HepG2 (cell line): ENCODE measurements at regions not wholly inside any gene's neighbourhood (a gene's known extent, or its start where the extent isn't known, plus 50 kb on each side); places are given as distances from the start of the nearest gene placed in this dataset.

ENCODE experiments used
- ATAC-seq: fragments of 200-7000 bp; cut with Tn5 transposase; 3 replicates; pipeline ENCODE4 v1.9.1; 2020; ENCODE audit warnings: mild to moderate bottlenecking, moderate library complexity
- BruUV-seq: library from RNA; stranded (reverse); fragments of 400-500 nt; replicated peaks from 2 replicates; lab custom pipeline; 2021; lab: Mats Ljungman, UMichigan
- CTCF ChIA-PET: fragments of 300-600 bp; formaldehyde crosslinking; extraction: SDS; loops from one replicate; lab custom pipeline; 2021; ENCODE audit warnings: low total read pairs, inconsistent platforms, low intra/inter-chr PET ratio; lab: Yijun Ruan, JAX
- POLR2A ChIA-PET: fragments of 350-600 bp; sonication (Branson Sonifier 250); formaldehyde crosslinking; loops from one replicate; lab custom pipeline; 2020; ENCODE audit warnings: antibody characterized with exemption, inconsistent platforms; lab: Yijun Ruan, JAX
- DNase-seq: peaks from one replicate; pipeline ENCODE4 v3.0.0-alpha.2; 2015; ENCODE audit warnings: low spot score
- FAIRE-seq: peaks from 3 replicates; lab custom pipeline; 2011; peaks lifted over from hg19 to GRCh38; lab: Jason Lieb, UNC
- H2AFZ ChIP-seq: one replicate; pipeline ENCODE4 v1.6.1; 2011; ENCODE audit warnings: low read length, inconsistent platforms
- H3K27ac ChIP-seq: fragments of 300-600 bp; 3 replicates; pipeline ENCODE4 v1.8.0; 2011; ENCODE audit warnings: mixed run types, mild to moderate bottlenecking, mixed read lengths, low read length, inconsistent platforms; ENCODE audit not compliant: insufficient read depth; ENCODE audit errors: extremely low read length
- H3K27me3 ChIP-seq, 2 experiments: fragments of 200-600 bp in 1 of 2; 2 replicates in 1 of 2; 3 replicates in 1 of 2; pipeline versions ENCODE4 v1.6.0 to v1.8.0; 2011; ENCODE audit warnings: low read length in 2 of 2, mild to moderate bottlenecking in 2 of 2, moderate library complexity in 2 of 2, inconsistent platforms in 1 of 2; ENCODE audit not compliant: insufficient read depth in 2 of 2, control insufficient read depth in 1 of 2
- H3K36me3 ChIP-seq, 2 experiments: fragments of 200-600 bp in 1 of 2; replicated peaks in 1 of 2; 2 replicates in 1 of 2; 3 replicates in 1 of 2; pipeline versions ENCODE4 v1.5.1 to v1.8.0; 2011; ENCODE audit warnings: low read length in 2 of 2, inconsistent platforms in 1 of 2; ENCODE audit not compliant: insufficient read depth in 2 of 2, control insufficient read depth in 1 of 2
- H3K4me1 ChIP-seq: 2 replicates; pipeline ENCODE4 v1.5.1; 2012; ENCODE audit warnings: low read length, inconsistent platforms; ENCODE audit not compliant: insufficient read depth
- H3K4me2 ChIP-seq: 2 replicates; pipeline ENCODE4 v1.6.0; 2011; ENCODE audit warnings: low read depth, low read length, inconsistent platforms
- H3K4me3 ChIP-seq, 3 experiments: fragments of 200-600 bp in 1 of 3; sonication (generic), shearing (Covaris generic) in 1 of 3; replicated peaks in 1 of 3; 2 replicates each; pipeline ENCODE4 v1.5.1; 2011 to 2016; ENCODE audit warnings: low read length in 3 of 3, inconsistent platforms in 2 of 3, low read depth in 2 of 3, mild to moderate bottlenecking in 2 of 3, control low read depth in 1 of 3, mixed read lengths in 1 of 3; ENCODE audit not compliant: insufficient read depth in 1 of 3
- H3K79me2 ChIP-seq: one replicate; pipeline ENCODE4 v1.6.1; 2011; ENCODE audit warnings: low read length, inconsistent platforms; ENCODE audit not compliant: insufficient read depth
- H3K9ac ChIP-seq: 2 replicates; pipeline ENCODE4 v1.6.0; 2011; ENCODE audit warnings: mild to moderate bottlenecking, low read depth, low read length, inconsistent platforms; ENCODE audit not compliant: insufficient read depth
- H3K9me3 ChIP-seq: 2 replicates; pipeline ENCODE4 v1.5.1; 2012; ENCODE audit warnings: mild to moderate bottlenecking, low read length
- H4K20me1 ChIP-seq: 2 replicates; pipeline ENCODE4 v1.6.0; 2011; ENCODE audit warnings: inconsistent platforms, mild to moderate bottlenecking, low read length, moderate library complexity; ENCODE audit not compliant: insufficient read depth
- EZH2 ChIP-seq: conservative IDR thresholded peaks from 2 replicates; pipeline ENCODE4 v1.6.1; 2012; ENCODE audit warnings: mild to moderate bottlenecking, low read depth, low read length, moderate library complexity
- HNRNPUL1 ChIP-seq: fragments of 200-400 bp; formaldehyde crosslinking; IDR thresholded peaks from 2 replicates; pipeline ENCODE4 v1.6.1; 2017; ENCODE audit warnings: low read depth, mild to moderate bottlenecking, low read length, moderate library complexity
- NFYC ChIP-seq: IDR thresholded peaks from 2 replicates; pipeline ENCODE4 v1.6.1; 2016; ENCODE audit warnings: missing genetic modification reagents, missing compliant biosample characterization
- TAF1 ChIP-seq: sonication (generic); formaldehyde crosslinking; IDR thresholded peaks from 2 replicates; pipeline ENCODE4 v1.4.0; 2020; ENCODE audit warnings: missing genetic modification reagents
- TMF1 ChIP-seq: sonication (generic); formaldehyde crosslinking; IDR thresholded peaks from 2 replicates; pipeline ENCODE4 v1.8.1; 2022; ENCODE audit warnings: low read depth, missing genetic modification reagents
- ZNF746 ChIP-seq: sonication (generic); formaldehyde crosslinking; IDR thresholded peaks from 2 replicates; pipeline ENCODE4 v1.8.0; 2022; ENCODE audit warnings: mild to moderate bottlenecking, missing genetic modification reagents
- WGBS: methylation state at CpG from one replicate; pipeline ENCODE4 v1.1.6; 2017; ENCODE audit warnings: low lambda C conversion rate; 5-methylcytosine and 5-hydroxymethylcytosine counted together
- in situ Hi-C: cut with HindIII; loops from 2 replicates; pipeline ENCODE4 v1.10.0; 2017; ENCODE audit warnings: low pct_unique_long_range_greater_than_20kb; ENCODE audit not compliant: extremely low pct_ligation_motif_present
- intact Hi-C: fragments of 100-400 bp; cut with micrococcal nuclease; formaldehyde crosslinking; loops from one replicate; pipeline ENCODE4 v1.10.0; 2022; ENCODE audit not compliant: unreplicated experiment
- TF ChIP-seq, protein P1 (sequence below): sonication (generic); formaldehyde crosslinking; IDR thresholded peaks from 2 replicates; pipeline ENCODE4 v1.4.0; 2020; ENCODE audit warnings: missing genetic modification reagents, borderline replicate concordance

DNA sequence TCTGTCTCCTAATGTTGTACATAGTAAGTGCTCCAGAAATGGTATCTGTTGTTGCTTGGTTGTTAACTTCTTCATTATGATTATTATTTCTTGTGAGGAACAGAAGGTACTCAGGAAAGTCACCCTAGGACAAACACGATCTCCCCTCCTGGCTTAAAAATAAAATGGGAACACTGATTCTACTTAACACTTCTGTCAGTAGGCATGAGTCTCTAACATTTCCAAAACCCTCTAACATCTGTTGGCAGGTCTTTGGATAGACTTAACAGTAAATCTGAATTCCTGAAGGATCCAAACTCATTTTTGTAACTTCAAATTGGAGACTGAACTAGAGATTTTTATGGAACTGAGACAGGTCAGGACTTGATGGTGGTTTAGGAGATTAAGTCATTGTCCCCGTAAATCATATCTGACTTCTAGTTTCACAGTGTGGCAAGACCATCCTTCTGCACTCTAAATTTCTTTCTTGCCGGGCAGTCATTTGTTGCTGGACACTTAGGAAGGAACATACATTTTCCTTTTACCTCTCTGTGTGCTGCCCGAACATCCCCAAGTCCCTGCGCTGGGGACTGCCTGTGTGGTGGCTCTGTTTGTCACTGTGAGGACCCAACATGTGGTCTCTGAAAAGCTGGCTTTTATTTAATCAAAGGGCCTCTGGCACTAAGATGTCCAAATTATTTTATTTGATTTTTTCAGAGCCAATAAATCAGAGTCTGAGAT, 149.9 kb downstream of the NPIPB5 start:
- Histone ChIP-seq H3K4me2 (no peak overlapping the region), H3K9me3 (no peaks in the 10 kb centered on the region), H3K36me3 (no peaks in the 10 kb centered on the region), H2AFZ (no peak overlapping the region), H4K20me1 (no peaks in the 10 kb centered on the region), H3K4me1 (no peaks in the 10 kb centered on the region), H3K79me2 (no peaks in the 10 kb centered on the region), H3K27ac (no peak overlapping the region), H3K9ac (no peak overlapping the region), H3K27me3 (peaks cover 0 to 50% of the 10 kb centered on the region in 2 experiments; a peak in 4 of 5 replicates), H3K4me3 (no peak overlapping the region)
- ChIA-PET POLR2A (no interaction called here), CTCF (no interaction called here)
- WGBS, result 32% methylated on average over 5 of the region's 5 CpGs
- BruUV-seq, result no TSS peak
- in situ Hi-C loops (no loop called here), intact Hi-C loops (no loop called here)
- no peak; the same call in 2 of the 3 replicates for ATAC-seq
- TF ChIP-seq ZNF746 (CRISPR knock-in tag) (0 out of 2 replicates have a peak, but pooled peaks have one; percentile 31), NFYC (CRISPR knock-in tag) (no peak), HNRNPUL1 (no peak), TAF1 (CRISPR knock-in tag) (peak; percentile 24; the same call in 1 of the 2 replicates), TMF1 (CRISPR knock-in tag) (no peak), EZH2 (0 out of 2 replicates have a peak, but pooled peaks have one; percentile 47)
- TF ChIP-seq, protein P1, sequence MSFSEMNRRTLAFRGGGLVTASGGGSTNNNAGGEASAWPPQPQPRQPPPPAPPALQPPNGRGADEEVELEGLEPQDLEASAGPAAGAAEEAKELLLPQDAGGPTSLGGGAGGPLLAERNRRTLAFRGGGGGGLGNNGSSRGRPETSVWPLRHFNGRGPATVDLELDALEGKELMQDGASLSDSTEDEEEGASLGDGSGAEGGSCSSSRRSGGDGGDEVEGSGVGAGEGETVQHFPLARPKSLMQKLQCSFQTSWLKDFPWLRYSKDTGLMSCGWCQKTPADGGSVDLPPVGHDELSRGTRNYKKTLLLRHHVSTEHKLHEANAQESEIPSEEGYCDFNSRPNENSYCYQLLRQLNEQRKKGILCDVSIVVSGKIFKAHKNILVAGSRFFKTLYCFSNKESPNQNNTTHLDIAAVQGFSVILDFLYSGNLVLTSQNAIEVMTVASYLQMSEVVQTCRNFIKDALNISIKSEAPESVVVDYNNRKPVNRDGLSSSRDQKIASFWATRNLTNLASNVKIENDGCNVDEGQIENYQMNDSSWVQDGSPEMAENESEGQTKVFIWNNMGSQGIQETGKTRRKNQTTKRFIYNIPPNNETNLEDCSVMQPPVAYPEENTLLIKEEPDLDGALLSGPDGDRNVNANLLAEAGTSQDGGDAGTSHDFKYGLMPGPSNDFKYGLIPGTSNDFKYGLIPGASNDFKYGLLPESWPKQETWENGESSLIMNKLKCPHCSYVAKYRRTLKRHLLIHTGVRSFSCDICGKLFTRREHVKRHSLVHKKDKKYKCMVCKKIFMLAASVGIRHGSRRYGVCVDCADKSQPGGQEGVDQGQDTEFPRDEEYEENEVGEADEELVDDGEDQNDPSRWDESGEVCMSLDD, result no peak
- no peak for DNase-seq
- no peak for FAIRE-seq
